ENCODE measurements at regions not wholly inside any gene's neighbourhood (a gene's known extent, or its start where the extent isn't known, plus 50 kb on each side); places are given as distances from the start of the nearest gene placed in this dataset.
"Not testable (repeated sequence)": the region's sequence is repeated elsewhere in the genome, so short reads cannot be mapped to it uniquely, and the experiment has no call there.

- DNase-seq (ENCODE audit: low read depth), result no peak
Measured at GRCh38 chr1:199791495-199791894, 236.0 kb upstream of the NR5A2 start.

- DNase-seq (ENCODE audit: low read depth), result no peak
Measured at GRCh38 chr1:199792874-199793273, 234.6 kb upstream of the NR5A2 start.

- no peak for DNase-seq (ENCODE audit: low read depth)
Measured at GRCh38 chr1:199794105-199794863, 233.2 kb upstream of the NR5A2 start.

GRCh38 chr1:199799116-199799515 is 228.4 kb upstream of the NR5A2 start:
- DNase-seq (ENCODE audit: low read depth), result no peak

- no peak for DNase-seq (ENCODE audit: low read depth)
Measured at GRCh38 chr1:199804526-199804925, 223.0 kb upstream of the NR5A2 start.

GRCh38 chr1:199808110-199808870 is 219.2 kb upstream of the NR5A2 start:
- no peak for DNase-seq (ENCODE audit: low read depth)

GRCh38 chr1:199809311-199809710 is 218.2 kb upstream of the NR5A2 start:
- DNase-seq (ENCODE audit: low read depth), result no peak

- DNase-seq (ENCODE audit: low read depth), result no peak
Measured at GRCh38 chr1:199811163-199811562, 216.3 kb upstream of the NR5A2 start.

- no peak for DNase-seq (ENCODE audit: low read depth)
Measured at GRCh38 chr1:199813198-199813597, 214.3 kb upstream of the NR5A2 start.

- no peak for DNase-seq (ENCODE audit: low read depth)
Measured at GRCh38 chr1:199815947-199816346, 211.6 kb upstream of the NR5A2 start.

GRCh38 chr1:199817266-199817665 is 210.2 kb upstream of the NR5A2 start:
- DNase-seq (ENCODE audit: low read depth), result no peak

- DNase-seq (ENCODE audit: low read depth), result no peak
Measured at GRCh38 chr1:199821029-199821779, 206.3 kb upstream of the NR5A2 start.

GRCh38 chr1:199832451-199832850 is 195.1 kb upstream of the NR5A2 start:
- DNase-seq (ENCODE audit: low read depth), result no peak

GRCh38 chr1:199834711-199835110 is 192.8 kb upstream of the NR5A2 start:
- DNase-seq (ENCODE audit: low read depth), result no peak

GRCh38 chr1:199836430-199836829 is 191.1 kb upstream of the NR5A2 start:
- no peak for DNase-seq (ENCODE audit: low read depth)

GRCh38 chr1:199837321-199837720 is 190.2 kb upstream of the NR5A2 start:
- DNase-seq (ENCODE audit: low read depth), result no peak

GRCh38 chr1:199839608-199840007 is 187.9 kb upstream of the NR5A2 start:
- not testable (repeated sequence) for DNase-seq (ENCODE audit: low read depth)

- not testable (repeated sequence) for DNase-seq (ENCODE audit: low read depth)
Measured at GRCh38 chr1:199843096-199843495, 184.4 kb upstream of the NR5A2 start.

- DNase-seq (ENCODE audit: low read depth), result no peak
Measured at GRCh38 chr1:199843861-199844260, 183.6 kb upstream of the NR5A2 start.

- no peak for DNase-seq (ENCODE audit: low read depth)
Measured at GRCh38 chr1:199847021-199847420, 180.5 kb upstream of the NR5A2 start.

- DNase-seq (ENCODE audit: low read depth), result no peak
Measured at GRCh38 chr1:199851439-199852140, 175.9 kb upstream of the NR5A2 start.

GRCh38 chr1:199854686-199855321 is 172.7 kb upstream of the NR5A2 start:
- DNase-seq (ENCODE audit: low read depth), result no peak
